ENCODE measurements at regions not wholly inside any gene's neighbourhood (a gene's known extent, or its start where the extent isn't known, plus 50 kb on each side); places are given as distances from the start of the nearest gene placed in this dataset.

GRCh38 chr2:8369522-8369921 is 312.3 kb upstream of the ID2 start:
- TF ChIP-seq EZH2phosphoT487 (IDR thresholded peaks at IDR 0.05; ENCODE audit: borderline replicate concordance, low read length) (no peak), CTCF (IDR thresholded peaks at IDR 0.05; ENCODE audit: low read depth, low read length, poor library complexity, severe bottlenecking) (no peak)

All from DOHH2 (cell line).